ENCODE measurements at regions not wholly inside any gene's neighbourhood (a gene's known extent, or its start where the extent isn't known, plus 50 kb on each side); places are given as distances from the start of the nearest gene placed in this dataset.

DNA sequence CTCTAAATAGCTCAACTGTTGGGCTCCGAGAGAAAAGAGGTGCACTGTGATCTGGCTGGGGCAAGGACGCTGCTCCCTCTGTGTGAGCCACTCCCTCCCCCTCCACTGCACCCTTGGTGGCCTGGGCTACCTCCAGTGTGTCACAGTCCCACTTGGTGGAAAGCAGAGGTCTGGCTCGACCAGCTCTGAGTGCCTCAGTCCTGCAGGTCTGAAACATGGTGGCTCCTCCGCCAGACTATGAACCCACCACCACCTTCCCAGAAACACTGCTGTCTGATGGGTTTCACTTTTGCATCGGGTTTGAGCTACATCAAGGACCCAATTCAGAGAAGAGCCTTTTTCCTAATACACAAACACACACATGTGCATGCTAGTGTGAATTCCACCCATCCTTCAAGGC lies 500.1 kb downstream of the RPS24 start:
- Mint-ChIP-seq H3K36me3 (ENCODE audit: unreplicated experiment) (peaks cover 4% of the 10 kb centered on the region), H3K9me3 (ENCODE audit: unreplicated experiment) (no peaks in the 10 kb centered on the region), H3K4me1 (ENCODE audit: low read depth, unreplicated experiment) (peaks cover 2% of the 10 kb centered on the region), H3K27me3 (ENCODE audit: unreplicated experiment) (peaks cover 3% of the 10 kb centered on the region), H3K4me3 (ENCODE audit: unreplicated experiment) (no peak overlapping the region), H3K27ac (ENCODE audit: unreplicated experiment) (no peak overlapping the region)
- TF ChIP-seq, protein P1, sequence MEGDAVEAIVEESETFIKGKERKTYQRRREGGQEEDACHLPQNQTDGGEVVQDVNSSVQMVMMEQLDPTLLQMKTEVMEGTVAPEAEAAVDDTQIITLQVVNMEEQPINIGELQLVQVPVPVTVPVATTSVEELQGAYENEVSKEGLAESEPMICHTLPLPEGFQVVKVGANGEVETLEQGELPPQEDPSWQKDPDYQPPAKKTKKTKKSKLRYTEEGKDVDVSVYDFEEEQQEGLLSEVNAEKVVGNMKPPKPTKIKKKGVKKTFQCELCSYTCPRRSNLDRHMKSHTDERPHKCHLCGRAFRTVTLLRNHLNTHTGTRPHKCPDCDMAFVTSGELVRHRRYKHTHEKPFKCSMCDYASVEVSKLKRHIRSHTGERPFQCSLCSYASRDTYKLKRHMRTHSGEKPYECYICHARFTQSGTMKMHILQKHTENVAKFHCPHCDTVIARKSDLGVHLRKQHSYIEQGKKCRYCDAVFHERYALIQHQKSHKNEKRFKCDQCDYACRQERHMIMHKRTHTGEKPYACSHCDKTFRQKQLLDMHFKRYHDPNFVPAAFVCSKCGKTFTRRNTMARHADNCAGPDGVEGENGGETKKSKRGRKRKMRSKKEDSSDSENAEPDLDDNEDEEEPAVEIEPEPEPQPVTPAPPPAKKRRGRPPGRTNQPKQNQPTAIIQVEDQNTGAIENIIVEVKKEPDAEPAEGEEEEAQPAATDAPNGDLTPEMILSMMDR (IDR thresholded peaks at IDR 0.05; ENCODE audit: partially characterized antibody, unreplicated experiment), result no peak
- DNase-seq, result no peak

DNA sequence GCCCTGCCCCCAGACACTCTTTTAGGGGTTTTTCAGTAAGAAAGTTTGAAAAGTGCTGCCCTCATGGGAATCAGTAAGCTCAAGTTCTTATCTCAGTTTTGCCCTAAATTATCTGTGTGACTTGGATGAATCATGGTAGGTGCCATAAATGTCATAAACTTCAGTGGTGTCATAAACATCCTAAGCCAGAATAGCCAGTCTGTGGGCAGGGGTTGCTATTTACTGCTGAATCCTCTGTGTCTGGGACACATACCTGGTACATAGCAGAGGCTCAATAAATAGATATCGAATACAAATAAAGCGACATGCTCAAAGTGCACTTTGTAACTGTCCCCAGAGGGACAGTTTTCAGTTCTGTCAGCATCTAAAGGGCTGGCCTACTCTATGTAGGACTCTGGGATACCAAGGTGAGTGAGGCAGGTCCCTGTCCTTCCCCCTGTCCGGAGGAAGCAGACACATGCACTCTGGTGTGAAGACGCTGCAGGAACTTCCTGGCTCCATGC lies 502.1 kb downstream of the RPS24 start:
- no peak overlapping the region for H3K4me3 Mint-ChIP-seq (ENCODE audit: unreplicated experiment)
- peaks cover 3% of the 10 kb centered on the region for H3K27me3 Mint-ChIP-seq (ENCODE audit: unreplicated experiment)
- no peak overlapping the region for H3K27ac Mint-ChIP-seq (ENCODE audit: unreplicated experiment)
- peaks cover 3% of the 10 kb centered on the region for H3K9me3 Mint-ChIP-seq (ENCODE audit: unreplicated experiment)
- no peak for DNase-seq
- no peaks in the 10 kb centered on the region for H3K4me1 Mint-ChIP-seq (ENCODE audit: low read depth, unreplicated experiment)
- H3K36me3 Mint-ChIP-seq (ENCODE audit: unreplicated experiment), result peaks cover 4% of the 10 kb centered on the region
- TF ChIP-seq, protein P1 (IDR thresholded peaks at IDR 0.05; ENCODE audit: partially characterized antibody, unreplicated experiment), result no peak

DNA sequence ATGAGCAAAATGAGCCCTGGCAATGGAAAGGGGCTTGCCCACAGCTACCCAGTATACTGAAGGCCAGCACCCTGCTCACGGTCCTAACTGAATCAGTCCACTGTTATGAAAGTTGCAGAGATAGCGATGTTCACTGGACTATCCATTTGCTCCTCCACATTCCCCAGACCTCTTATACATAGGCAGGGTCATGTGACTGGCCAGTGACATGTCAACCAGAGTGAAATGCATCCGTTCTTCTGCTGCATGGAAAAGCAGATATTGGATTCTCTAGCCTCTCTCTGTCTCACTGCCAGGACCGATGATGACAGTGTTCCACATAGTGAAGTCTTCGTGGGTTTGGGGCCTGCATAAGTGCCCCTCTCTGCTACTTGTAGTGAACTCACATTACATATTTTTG lies 503.4 kb downstream of the RPS24 start:
- Mint-ChIP-seq H3K4me1 (ENCODE audit: low read depth, unreplicated experiment) (no peaks in the 10 kb centered on the region), H3K4me3 (ENCODE audit: unreplicated experiment) (no peak overlapping the region), H3K9me3 (ENCODE audit: unreplicated experiment) (peaks cover 3% of the 10 kb centered on the region), H3K27ac (ENCODE audit: unreplicated experiment) (no peak overlapping the region), H3K27me3 (ENCODE audit: unreplicated experiment) (peaks cover 3% of the 10 kb centered on the region), H3K36me3 (ENCODE audit: unreplicated experiment) (peaks cover 2% of the 10 kb centered on the region)
- TF ChIP-seq, protein P1 (IDR thresholded peaks at IDR 0.05; ENCODE audit: partially characterized antibody, unreplicated experiment), result no peak
- DNase-seq, result no peak

DNA sequence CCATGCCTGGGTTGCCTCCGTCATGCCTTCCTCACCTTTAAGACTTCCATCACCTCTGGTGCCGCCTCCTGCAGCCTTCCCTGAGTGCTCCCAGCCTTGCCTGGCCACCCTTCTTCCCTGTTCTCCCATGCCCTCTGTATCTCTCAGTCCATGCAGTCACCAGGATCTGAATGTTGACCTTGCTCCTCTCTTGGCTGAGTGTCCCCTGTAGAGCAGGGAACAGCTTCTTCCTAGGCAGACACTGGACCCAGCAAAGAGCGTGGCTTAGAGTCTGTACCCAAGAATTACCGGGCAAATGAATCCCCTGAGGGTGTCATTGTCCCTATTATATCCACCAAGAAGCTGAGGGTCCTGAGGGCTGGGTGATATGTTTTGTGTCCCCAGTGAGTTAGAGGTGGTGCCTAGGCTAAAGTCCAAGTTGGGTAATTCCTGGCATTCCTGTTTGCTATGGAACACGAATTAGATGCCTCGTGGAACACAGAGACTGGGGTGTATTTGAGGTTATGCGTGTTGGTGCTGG lies 505.6 kb downstream of the RPS24 start:
- no peak for DNase-seq
- no peak overlapping the region for H3K4me3 Mint-ChIP-seq (ENCODE audit: unreplicated experiment)
- H3K9me3 Mint-ChIP-seq (ENCODE audit: unreplicated experiment), result peaks cover 3% of the 10 kb centered on the region
- no peaks in the 10 kb centered on the region for H3K27me3 Mint-ChIP-seq (ENCODE audit: unreplicated experiment)
- H3K36me3 Mint-ChIP-seq (ENCODE audit: unreplicated experiment), result no peaks in the 10 kb centered on the region
- no peaks in the 10 kb centered on the region for H3K4me1 Mint-ChIP-seq (ENCODE audit: low read depth, unreplicated experiment)
- TF ChIP-seq, protein P1 (IDR thresholded peaks at IDR 0.05; ENCODE audit: partially characterized antibody, unreplicated experiment), result no peak
- no peak overlapping the region for H3K27ac Mint-ChIP-seq (ENCODE audit: unreplicated experiment)

DNA sequence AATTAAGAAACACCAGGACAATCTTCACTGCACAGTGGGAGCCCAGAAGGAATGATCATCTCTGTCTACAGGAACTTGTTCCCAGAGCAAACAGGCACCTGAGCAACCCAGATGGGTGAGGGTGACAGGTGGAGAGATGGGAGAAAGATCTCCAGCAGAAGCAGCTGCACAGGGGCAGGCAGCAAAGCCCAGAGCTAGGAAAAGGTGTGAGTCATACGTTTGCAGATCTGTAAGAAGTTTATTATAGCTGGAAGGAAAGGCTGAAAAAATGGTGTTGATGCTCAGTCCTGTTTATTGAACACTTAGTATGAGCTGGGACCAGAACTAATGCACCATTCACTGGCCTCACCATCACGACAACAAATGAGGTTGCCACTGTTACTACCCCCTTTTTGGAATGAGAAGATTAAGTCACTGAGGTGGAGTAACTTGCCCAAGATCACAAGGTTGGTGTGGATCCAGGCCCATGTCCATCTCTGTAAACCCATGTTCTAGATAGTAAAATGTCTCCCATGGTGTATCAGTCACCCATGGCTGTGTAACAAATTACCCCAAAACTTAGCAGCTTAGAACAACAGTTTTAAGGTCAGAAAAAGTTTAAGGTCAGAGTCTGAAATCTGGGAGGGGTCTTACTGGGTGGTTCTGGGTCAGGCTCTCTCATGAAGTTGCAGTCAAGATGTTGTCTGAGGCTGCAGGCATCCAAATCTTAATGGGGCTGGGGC lies 506.9 kb downstream of the RPS24 start:
- Mint-ChIP-seq H3K27me3 (ENCODE audit: unreplicated experiment) (no peaks in the 10 kb centered on the region), H3K27ac (ENCODE audit: unreplicated experiment) (no peak overlapping the region), H3K9me3 (ENCODE audit: unreplicated experiment) (peaks cover 3% of the 10 kb centered on the region), H3K4me1 (ENCODE audit: low read depth, unreplicated experiment) (no peaks in the 10 kb centered on the region), H3K36me3 (ENCODE audit: unreplicated experiment) (no peaks in the 10 kb centered on the region), H3K4me3 (ENCODE audit: unreplicated experiment) (no peak overlapping the region)
- TF ChIP-seq, protein P1 (IDR thresholded peaks at IDR 0.05; ENCODE audit: partially characterized antibody, unreplicated experiment), result no peak
- DNase-seq, result no peak
